ENCODE measurements at regions not wholly inside any gene's neighbourhood (a gene's known extent, or its start where the extent isn't known, plus 50 kb on each side); places are given as distances from the start of the nearest gene placed in this dataset.

DNA sequence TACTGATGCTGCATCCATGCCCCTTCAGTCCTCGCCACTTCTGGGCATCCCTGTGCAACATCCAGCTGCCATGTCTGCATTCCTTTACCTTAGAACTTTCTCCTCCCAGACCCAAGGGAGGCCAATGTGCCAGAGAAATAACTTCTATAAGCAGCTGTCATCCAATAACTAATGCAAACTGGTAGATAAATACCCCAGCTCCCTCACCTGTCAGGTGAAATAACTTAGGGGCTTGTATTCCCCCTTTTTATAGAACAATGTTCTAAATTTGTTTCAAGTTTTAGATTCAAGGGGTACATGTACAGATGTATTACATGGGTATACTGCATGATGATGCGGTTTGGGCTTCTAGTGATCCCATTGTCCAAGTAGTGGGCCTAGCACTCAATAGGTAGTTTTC lies 880.1 kb downstream of the UQCRFS1 start:
- no peak for DNase-seq
- H3K36me3 Mint-ChIP-seq (ENCODE audit: low read depth): no peaks in the 10 kb centered on the region
- peaks cover 27% of the 10 kb centered on the region for H3K27me3 Mint-ChIP-seq (ENCODE audit: low read depth, poor library complexity)
- TF ChIP-seq, protein P1, sequence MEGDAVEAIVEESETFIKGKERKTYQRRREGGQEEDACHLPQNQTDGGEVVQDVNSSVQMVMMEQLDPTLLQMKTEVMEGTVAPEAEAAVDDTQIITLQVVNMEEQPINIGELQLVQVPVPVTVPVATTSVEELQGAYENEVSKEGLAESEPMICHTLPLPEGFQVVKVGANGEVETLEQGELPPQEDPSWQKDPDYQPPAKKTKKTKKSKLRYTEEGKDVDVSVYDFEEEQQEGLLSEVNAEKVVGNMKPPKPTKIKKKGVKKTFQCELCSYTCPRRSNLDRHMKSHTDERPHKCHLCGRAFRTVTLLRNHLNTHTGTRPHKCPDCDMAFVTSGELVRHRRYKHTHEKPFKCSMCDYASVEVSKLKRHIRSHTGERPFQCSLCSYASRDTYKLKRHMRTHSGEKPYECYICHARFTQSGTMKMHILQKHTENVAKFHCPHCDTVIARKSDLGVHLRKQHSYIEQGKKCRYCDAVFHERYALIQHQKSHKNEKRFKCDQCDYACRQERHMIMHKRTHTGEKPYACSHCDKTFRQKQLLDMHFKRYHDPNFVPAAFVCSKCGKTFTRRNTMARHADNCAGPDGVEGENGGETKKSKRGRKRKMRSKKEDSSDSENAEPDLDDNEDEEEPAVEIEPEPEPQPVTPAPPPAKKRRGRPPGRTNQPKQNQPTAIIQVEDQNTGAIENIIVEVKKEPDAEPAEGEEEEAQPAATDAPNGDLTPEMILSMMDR (IDR thresholded peaks at IDR 0.05): no peak
- H3K9me3 Mint-ChIP-seq: peaks cover 25% of the 10 kb centered on the region
- H3K4me3 Mint-ChIP-seq: no peak overlapping the region
- no peak overlapping the region for H3K27ac Mint-ChIP-seq
- H3K4me1 Mint-ChIP-seq: no peaks in the 10 kb centered on the region

DNA sequence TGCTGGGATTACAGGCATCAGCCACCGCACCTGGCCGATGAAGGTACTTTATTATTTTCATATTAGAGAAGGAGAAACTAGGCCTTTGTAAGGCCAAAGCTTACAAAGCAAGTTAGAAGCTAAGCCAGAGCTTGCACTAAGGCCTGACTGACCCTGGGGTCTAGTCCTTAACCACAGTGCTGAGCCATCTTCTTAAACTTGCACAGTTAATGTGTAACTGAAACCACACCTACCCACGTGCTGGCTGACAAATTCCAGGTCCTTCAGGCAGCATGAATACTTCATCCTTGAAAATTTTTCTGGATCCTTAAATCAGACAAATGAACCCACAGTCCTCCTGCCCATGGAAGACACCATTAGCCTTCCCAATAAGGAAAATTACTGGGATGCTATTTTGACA lies 880.6 kb downstream of the UQCRFS1 start:
- Mint-ChIP-seq H3K27me3 (ENCODE audit: low read depth, poor library complexity) (peaks cover 27% of the 10 kb centered on the region), H3K36me3 (ENCODE audit: low read depth) (no peaks in the 10 kb centered on the region), H3K9me3 (peaks cover 20% of the 10 kb centered on the region), H3K4me3 (no peak overlapping the region), H3K4me1 (no peaks in the 10 kb centered on the region), H3K27ac (no peak overlapping the region)
- TF ChIP-seq, protein P1 (IDR thresholded peaks at IDR 0.05): no peak
- DNase-seq: no peak

DNA sequence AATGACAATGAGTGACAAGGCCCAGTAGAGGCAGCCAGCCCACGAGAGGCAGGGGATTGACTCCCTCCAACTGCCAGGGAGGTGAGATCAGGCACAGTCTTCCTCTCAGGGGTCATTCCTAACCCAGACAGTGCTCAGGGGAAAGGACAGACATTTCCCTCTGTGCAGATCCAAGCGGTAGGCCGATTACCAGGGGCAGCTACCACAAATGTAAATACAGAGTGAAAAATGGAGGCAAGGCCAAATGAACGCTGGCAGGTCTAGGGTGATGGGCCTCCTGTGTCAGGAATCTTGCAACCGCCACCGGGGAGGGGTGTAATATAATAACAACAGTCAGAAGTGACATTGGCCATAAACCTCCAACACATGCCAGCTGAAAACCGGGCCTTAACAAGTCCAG lies 881.4 kb downstream of the UQCRFS1 start:
- Mint-ChIP-seq H3K36me3 (ENCODE audit: low read depth) (no peaks in the 10 kb centered on the region), H3K4me3 (no peak overlapping the region), H3K9me3 (peaks cover 20% of the 10 kb centered on the region), H3K4me1 (no peaks in the 10 kb centered on the region), H3K27me3 (ENCODE audit: low read depth, poor library complexity) (peaks cover 27% of the 10 kb centered on the region), H3K27ac (no peak overlapping the region)
- DNase-seq: no peak
- TF ChIP-seq, protein P1 (IDR thresholded peaks at IDR 0.05): no peak

DNA sequence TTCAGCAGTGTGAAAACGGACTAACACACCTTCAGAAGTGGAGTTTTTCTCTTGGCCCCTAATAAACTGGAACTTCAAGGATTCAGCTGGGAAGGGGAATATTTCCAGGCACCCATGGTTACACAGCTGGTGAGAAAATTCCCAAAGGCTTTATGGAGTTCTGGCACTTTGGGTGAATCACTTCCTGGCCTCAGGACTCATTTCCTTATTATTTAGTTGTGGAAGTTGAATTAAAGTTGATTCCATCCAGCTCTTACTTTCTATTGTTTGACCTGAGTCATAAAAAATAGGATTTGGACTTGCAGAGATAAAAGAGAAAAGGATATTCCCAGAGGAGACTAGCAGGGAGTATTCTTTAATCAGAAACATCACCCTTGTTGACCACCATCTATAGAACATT lies 882.1 kb downstream of the UQCRFS1 start:
- Mint-ChIP-seq H3K4me3 (no peak overlapping the region), H3K27me3 (ENCODE audit: low read depth, poor library complexity) (peaks cover 22% of the 10 kb centered on the region), H3K27ac (no peak overlapping the region), H3K36me3 (ENCODE audit: low read depth) (no peaks in the 10 kb centered on the region), H3K4me1 (peaks cover 6% of the 10 kb centered on the region), H3K9me3 (peaks cover 20% of the 10 kb centered on the region)
- DNase-seq: no peak
- TF ChIP-seq, protein P1 (IDR thresholded peaks at IDR 0.05): no peak

DNA sequence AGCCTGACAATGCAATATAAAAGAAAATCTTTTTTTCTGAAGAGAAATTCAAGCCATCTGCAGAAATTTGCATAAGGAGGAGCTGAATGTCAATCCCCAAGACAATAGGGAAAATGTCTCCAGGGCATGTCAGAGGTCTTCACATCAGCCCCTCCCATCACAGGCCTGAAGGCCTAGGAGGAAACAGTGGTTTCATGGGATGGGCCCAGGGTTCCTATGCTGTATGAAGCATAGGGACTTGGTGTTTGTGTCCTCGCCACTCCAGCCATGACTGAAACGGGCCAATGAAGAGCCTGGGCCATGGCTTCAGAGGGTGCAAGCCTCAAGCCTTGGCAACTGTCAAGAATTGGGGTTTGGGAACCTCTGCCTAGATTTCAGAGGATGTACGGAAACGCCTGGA lies 883.5 kb downstream of the UQCRFS1 start:
- peaks cover 20% of the 10 kb centered on the region for H3K9me3 Mint-ChIP-seq
- peaks cover 10% of the 10 kb centered on the region for H3K4me1 Mint-ChIP-seq
- H3K27ac Mint-ChIP-seq: no peak overlapping the region
- H3K4me3 Mint-ChIP-seq: no peak overlapping the region
- TF ChIP-seq, protein P1 (IDR thresholded peaks at IDR 0.05): no peak
- H3K27me3 Mint-ChIP-seq (ENCODE audit: low read depth, poor library complexity): peaks cover 19% of the 10 kb centered on the region
- no peak for DNase-seq
- H3K36me3 Mint-ChIP-seq (ENCODE audit: low read depth): no peaks in the 10 kb centered on the region

DNA sequence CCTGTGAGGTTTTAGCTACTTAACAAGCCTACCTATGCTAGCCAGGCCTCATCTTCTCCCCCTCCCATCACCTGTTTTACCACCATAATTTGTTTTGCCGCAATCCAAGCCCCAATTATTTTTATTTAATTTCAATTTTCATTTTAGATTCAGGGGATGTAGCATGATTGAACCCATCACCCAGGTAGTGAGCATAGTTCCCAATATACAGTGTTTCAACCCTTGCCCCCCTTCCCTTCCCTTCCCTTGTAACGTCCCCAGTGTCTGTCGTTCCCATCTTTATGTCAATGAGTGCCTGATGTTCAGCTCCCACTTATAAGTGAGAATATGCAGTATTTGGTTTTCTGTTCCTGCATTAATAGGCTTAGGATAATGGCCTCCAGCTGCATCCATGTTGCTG lies 885.0 kb downstream of the UQCRFS1 start:
- Mint-ChIP-seq H3K27me3 (ENCODE audit: low read depth, poor library complexity) (peaks cover 22% of the 10 kb centered on the region), H3K36me3 (ENCODE audit: low read depth) (no peaks in the 10 kb centered on the region), H3K9me3 (peaks cover 20% of the 10 kb centered on the region), H3K4me3 (no peak overlapping the region), H3K4me1 (peaks cover 16% of the 10 kb centered on the region), H3K27ac (no peak overlapping the region)
- TF ChIP-seq, protein P1 (IDR thresholded peaks at IDR 0.05): no peak
- no peak for DNase-seq
